ENCODE measurements at regions not wholly inside any gene's neighbourhood (a gene's known extent, or its start where the extent isn't known, plus 50 kb on each side); places are given as distances from the start of the nearest gene placed in this dataset.

- no peaks in the 10 kb centered on the region for H3K9me3 ChIP-seq
- WGBS, 3 donors = 69 to 75% (median 74%) methylated on average over 6 of the region's 6 CpGs
- DNase-seq (no peak), ATAC-seq (no peak)
- no peaks in the 10 kb centered on the region for H3K36me3 ChIP-seq (ENCODE audit: insufficient read depth in 1 of 2, low read depth in 1 of 2)
- no peaks in the 10 kb centered on the region for H3K4me1 ChIP-seq
- intact Hi-C loops (cut with DNase I) = no loop called here
- no peak overlapping the region for H3K4me3 ChIP-seq
- no peak overlapping the region for H3K27ac ChIP-seq
- H3K27me3 ChIP-seq (ENCODE audit: insufficient read depth in 3 of 3, low read length in 2 of 3) = no peaks in the 10 kb centered on the region
- TF ChIP-seq, protein P1, sequence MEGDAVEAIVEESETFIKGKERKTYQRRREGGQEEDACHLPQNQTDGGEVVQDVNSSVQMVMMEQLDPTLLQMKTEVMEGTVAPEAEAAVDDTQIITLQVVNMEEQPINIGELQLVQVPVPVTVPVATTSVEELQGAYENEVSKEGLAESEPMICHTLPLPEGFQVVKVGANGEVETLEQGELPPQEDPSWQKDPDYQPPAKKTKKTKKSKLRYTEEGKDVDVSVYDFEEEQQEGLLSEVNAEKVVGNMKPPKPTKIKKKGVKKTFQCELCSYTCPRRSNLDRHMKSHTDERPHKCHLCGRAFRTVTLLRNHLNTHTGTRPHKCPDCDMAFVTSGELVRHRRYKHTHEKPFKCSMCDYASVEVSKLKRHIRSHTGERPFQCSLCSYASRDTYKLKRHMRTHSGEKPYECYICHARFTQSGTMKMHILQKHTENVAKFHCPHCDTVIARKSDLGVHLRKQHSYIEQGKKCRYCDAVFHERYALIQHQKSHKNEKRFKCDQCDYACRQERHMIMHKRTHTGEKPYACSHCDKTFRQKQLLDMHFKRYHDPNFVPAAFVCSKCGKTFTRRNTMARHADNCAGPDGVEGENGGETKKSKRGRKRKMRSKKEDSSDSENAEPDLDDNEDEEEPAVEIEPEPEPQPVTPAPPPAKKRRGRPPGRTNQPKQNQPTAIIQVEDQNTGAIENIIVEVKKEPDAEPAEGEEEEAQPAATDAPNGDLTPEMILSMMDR (IDR thresholded peaks at IDR 0.05) = no peak
These were observed 433.1 kb upstream of the SMIM31 start for GRCh38 chr4:164320847-164321246.

- no peaks in the 10 kb centered on the region for H3K27me3 ChIP-seq (ENCODE audit: insufficient read depth in 3 of 3, low read length in 2 of 3)
- WGBS, 3 donors = 87 to 96% (median 88%) methylated on average over 1 of the region's 1 CpG
- H3K9me3 ChIP-seq = no peaks in the 10 kb centered on the region
- no peak for DNase-seq
- H3K36me3 ChIP-seq (ENCODE audit: insufficient read depth in 1 of 2, low read depth in 1 of 2) = no peaks in the 10 kb centered on the region
- H3K4me3 ChIP-seq = no peak overlapping the region
- no peak overlapping the region for H3K27ac ChIP-seq
- no peaks in the 10 kb centered on the region for H3K4me1 ChIP-seq
- intact Hi-C loops (cut with DNase I) = loop anchor here in 1 of 2 donors (5.0 kb wide), 1 partner anchor 1029 kb away; no protein-coding TSS in a partner anchor
- ATAC-seq = no peak
- TF ChIP-seq, protein P1 (IDR thresholded peaks at IDR 0.05) = no peak
These were observed 427.9 kb upstream of the SMIM31 start for GRCh38 chr4:164326056-164326455.

GRCh38 chr4:164337219-164337944, 416.5 kb upstream of the SMIM31 start:
- H3K36me3 ChIP-seq (ENCODE audit: insufficient read depth in 1 of 2, low read depth in 1 of 2) = no peaks in the 10 kb centered on the region
- H3K9me3 ChIP-seq = peaks cover 6% of the 10 kb centered on the region
- H3K4me3 ChIP-seq = no peak overlapping the region
- H3K27me3 ChIP-seq (ENCODE audit: insufficient read depth in 3 of 3, low read length in 2 of 3) = no peaks in the 10 kb centered on the region
- intact Hi-C loops (cut with DNase I) = no loop called here
- no peak overlapping the region for H3K27ac ChIP-seq
- DNase-seq (no peak), ATAC-seq (no peak)
- TF ChIP-seq, protein P1 (IDR thresholded peaks at IDR 0.05) = no peak
- no peaks in the 10 kb centered on the region for H3K4me1 ChIP-seq

DNA sequence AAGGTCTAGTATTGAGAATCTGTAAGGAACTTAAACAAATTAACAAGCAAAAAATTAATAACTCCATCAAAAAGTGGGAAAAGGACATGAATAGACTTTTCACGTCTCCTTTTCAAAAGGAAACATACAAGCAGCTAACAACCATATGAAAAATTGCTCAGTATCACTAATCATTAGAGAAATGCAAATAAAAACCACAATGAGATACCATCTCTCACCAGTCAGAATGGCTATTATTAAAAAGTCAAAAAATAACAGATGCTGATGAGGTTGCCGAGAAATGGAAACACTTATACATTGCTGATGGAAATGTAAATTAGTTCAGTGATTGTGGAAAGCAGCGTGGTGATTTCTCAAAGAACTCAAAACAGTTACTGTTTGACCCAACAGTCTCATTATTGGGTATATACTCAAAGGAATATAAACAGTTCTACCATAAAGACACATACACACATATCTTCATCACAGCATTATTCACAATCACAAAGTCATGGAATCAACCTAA, 410.4 kb upstream of the SMIM31 start:
- Histone ChIP-seq H3K9me3 (peaks cover 6% of the 10 kb centered on the region), H3K4me3 (no peak overlapping the region), H3K27ac (no peak overlapping the region), H3K27me3 (ENCODE audit: insufficient read depth in 3 of 3, low read length in 2 of 3) (no peaks in the 10 kb centered on the region), H3K36me3 (ENCODE audit: insufficient read depth in 1 of 2, low read depth in 1 of 2) (no peaks in the 10 kb centered on the region), H3K4me1 (no peaks in the 10 kb centered on the region)
- WGBS, 3 donors = 82 to 95% (median 84%) methylated on average over 3 of the region's 3 CpGs
- no peak for ATAC-seq
- no peak for DNase-seq
- TF ChIP-seq, protein P1 (IDR thresholded peaks at IDR 0.05) = no peak
- intact Hi-C loops (cut with DNase I) = no loop called here

- Histone ChIP-seq H3K4me1 (no peaks in the 10 kb centered on the region), H3K27me3 (ENCODE audit: insufficient read depth in 3 of 3, low read length in 2 of 3) (no peaks in the 10 kb centered on the region), H3K27ac (no peak overlapping the region), H3K4me3 (no peak overlapping the region), H3K36me3 (ENCODE audit: insufficient read depth in 1 of 2, low read depth in 1 of 2) (no peaks in the 10 kb centered on the region), H3K9me3 (peaks cover 6% of the 10 kb centered on the region)
- no peak for ATAC-seq
- no peak for DNase-seq
- TF ChIP-seq, protein P1 (IDR thresholded peaks at IDR 0.05) = no peak
- intact Hi-C loops (cut with DNase I) = no loop called here
These were observed 408.2 kb upstream of the SMIM31 start for GRCh38 chr4:164345756-164346155.

All from psoas muscle (tissue), 7 donors.